SIG-M5 (cell line): ENCODE measurements at regions not wholly inside any gene's neighbourhood (a gene's known extent, or its start where the extent isn't known, plus 50 kb on each side); places are given as distances from the start of the nearest gene placed in this dataset.

Experiments
- DNase-seq: peaks from one replicate; lab custom pipeline; 2025; lab: John Stamatoyannopoulos, UW

- no peak for DNase-seq
Observed at GRCh38 chr6:109918227-109918626, 59.9 kb upstream of the GPR6 start.

- DNase-seq, result no peak
Observed at GRCh38 chr6:109920911-109921310, 57.2 kb upstream of the GPR6 start.

GRCh38 chr6:109922851-109923250, 55.3 kb upstream of the GPR6 start:
- DNase-seq, result no peak

DNA sequence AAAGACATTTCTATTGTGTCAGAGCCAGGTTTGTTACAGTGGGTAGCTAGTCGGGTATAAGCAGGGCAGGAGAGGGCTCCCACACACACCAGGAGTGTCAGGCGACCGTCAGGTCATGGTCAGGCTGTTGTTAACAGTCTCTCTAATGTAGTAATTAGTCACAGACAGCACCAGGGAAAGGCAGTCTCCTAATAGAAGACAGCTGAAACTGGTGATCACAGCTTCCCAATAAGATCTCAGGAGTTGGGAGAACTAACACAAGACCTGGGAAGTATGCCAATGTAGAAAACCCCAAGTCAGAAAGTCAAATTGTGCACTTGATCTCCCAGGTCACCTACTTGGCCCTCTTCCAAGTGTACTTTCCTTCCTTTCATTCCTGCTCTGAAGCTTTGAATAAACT, 53.0 kb upstream of the GPR6 start:
- no peak for DNase-seq

DNA sequence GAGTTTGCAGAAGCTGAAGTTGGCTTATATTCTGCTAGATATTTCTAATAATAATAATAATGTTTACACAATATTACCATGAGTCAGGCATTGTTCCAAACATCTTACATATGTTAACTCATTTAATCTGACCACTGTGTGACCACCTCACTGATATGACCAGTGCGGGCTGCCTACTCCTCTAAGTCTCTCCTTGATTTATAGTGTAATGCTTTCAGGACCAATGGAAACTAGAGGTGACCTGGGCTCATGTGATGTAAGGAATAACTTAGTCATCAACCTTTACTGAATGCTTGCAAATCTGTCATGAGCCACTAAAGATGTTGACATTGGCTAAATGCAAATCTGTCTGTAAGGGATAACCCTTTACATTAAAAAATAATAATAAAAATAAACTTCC, 51.1 kb upstream of the GPR6 start:
- no peak for DNase-seq
